ENCODE measurements at regions not wholly inside any gene's neighbourhood (a gene's known extent, or its start where the extent isn't known, plus 50 kb on each side); places are given as distances from the start of the nearest gene placed in this dataset.

DNA sequence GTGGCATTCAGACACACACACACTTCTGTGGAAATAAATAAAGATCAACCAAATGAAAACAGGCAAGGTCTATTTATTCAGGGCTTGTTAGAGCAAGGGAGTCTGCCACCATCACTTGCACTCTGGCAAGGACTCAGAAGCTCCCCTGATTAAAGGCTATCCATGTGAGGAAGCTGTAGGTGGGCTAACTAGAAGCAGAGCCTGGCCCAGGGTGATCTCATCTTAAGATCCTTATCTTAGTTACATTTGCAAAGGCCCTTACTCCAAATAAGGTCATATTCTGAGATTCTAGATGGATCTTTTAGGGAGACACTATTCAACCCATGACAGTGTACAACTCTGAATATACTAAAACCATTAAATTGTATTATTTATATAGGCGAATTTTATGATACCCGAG is 190.0 kb upstream of the SRD5A2 start:
- TF ChIP-seq, protein P1, sequence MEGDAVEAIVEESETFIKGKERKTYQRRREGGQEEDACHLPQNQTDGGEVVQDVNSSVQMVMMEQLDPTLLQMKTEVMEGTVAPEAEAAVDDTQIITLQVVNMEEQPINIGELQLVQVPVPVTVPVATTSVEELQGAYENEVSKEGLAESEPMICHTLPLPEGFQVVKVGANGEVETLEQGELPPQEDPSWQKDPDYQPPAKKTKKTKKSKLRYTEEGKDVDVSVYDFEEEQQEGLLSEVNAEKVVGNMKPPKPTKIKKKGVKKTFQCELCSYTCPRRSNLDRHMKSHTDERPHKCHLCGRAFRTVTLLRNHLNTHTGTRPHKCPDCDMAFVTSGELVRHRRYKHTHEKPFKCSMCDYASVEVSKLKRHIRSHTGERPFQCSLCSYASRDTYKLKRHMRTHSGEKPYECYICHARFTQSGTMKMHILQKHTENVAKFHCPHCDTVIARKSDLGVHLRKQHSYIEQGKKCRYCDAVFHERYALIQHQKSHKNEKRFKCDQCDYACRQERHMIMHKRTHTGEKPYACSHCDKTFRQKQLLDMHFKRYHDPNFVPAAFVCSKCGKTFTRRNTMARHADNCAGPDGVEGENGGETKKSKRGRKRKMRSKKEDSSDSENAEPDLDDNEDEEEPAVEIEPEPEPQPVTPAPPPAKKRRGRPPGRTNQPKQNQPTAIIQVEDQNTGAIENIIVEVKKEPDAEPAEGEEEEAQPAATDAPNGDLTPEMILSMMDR (IDR thresholded peaks at IDR 0.05; ENCODE audit: insufficient read depth in 1 of 2, low read depth in 1 of 2, low read length in 1 of 2, severe bottlenecking in 1 of 2, unreplicated experiment in 1 of 2): no peak
- Histone ChIP-seq H3K36me3 (ENCODE audit: control insufficient read depth, insufficient read depth, low read length) (no peaks in the 10 kb centered on the region), H3K4me1 (no peaks in the 10 kb centered on the region), H3K9me3 (0 out of 2 replicates have a peak, but pooled peaks cover 2% of the 10 kb centered on the region), H3K4me3 (ENCODE audit: low read depth, low read length) (no peak overlapping the region), H3K27me3 (replicated peaks; ENCODE audit: control insufficient read depth, insufficient read depth, low read length) (no peaks in the 10 kb centered on the region)
- intact Hi-C loops (cut with micrococcal nuclease; ENCODE audit: unreplicated experiment): no loop called here
- H3K4me3 Mint-ChIP-seq (ENCODE audit: unreplicated experiment): no peak overlapping the region
- H3K36me3 Mint-ChIP-seq (ENCODE audit: insufficient read depth, unreplicated experiment): no peaks in the 10 kb centered on the region
- BruUV-seq (replicated peaks): no TSS peak
- ChIA-PET POLR2A (no interaction called here), CTCF (no interaction called here)
- H3K27ac Mint-ChIP-seq (ENCODE audit: unreplicated experiment): no peak overlapping the region
- peaks cover 2% of the 10 kb centered on the region for H3K27me3 Mint-ChIP-seq (ENCODE audit: insufficient read depth, unreplicated experiment)
- H3K4me1 Mint-ChIP-seq (ENCODE audit: low read depth, unreplicated experiment): no peaks in the 10 kb centered on the region
- H3K9me3 Mint-ChIP-seq (ENCODE audit: unreplicated experiment): no peaks in the 10 kb centered on the region
- DNase-seq: no peak

DNA sequence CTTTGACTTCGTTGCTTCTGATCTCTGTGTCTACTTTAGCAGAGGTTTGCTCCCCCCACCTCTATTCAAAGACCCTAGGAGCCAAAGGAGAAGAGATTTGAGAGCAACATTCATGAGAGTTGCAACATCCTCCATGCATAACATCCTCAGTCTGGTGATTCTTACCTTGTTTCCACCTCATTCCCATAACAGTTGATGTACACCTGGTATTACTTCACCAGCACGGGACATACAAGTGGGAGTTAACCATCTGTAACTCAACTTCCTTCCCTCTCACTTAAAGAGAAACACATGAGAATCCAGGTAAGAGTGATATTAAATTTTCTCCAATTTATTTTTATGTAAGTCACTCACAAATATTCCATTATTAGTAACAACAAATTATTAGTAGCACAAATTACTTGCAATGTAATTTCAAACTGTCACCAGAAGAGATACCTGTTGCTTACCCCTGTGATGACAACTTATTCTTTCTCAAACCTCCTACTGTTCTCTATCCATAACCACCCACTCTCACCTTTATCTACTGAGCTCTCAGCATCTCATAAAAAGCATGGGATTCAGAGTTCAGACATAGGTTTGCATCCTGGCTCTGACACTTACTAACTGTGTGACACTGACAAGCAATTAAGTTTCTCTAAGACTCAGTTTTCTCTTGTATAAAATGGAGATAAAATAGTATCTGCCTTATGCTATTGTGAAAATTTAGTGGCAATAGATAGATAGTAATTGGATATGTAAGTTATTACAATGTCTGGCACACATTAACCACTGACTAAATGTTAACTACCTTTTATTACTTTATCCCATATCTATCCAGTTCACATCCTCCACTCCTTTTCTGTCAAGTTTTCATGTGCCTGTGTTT is 184.6 kb upstream of the SRD5A2 start:
- CTCF ChIA-PET: no interaction called here

DNA sequence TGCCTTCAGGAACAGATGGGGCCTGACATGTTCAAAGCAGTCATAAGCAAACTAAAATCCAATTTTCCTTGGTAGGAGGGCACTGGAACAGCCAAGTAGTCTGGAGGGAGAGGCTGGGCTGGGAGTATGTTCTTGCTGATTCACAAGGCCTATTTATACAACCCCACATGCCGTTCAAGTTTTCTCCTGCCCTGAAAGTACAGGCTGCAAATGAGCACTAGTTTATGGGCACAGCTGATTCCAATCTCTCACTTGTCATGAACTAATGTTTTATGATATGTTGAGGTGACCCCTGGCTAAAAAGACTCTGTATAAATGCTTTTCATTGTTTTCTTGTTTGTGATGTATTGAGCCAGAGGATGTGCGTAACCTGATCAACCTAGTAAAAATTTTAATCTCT is 183.4 kb upstream of the SRD5A2 start:
- Histone ChIP-seq H3K36me3 (ENCODE audit: control insufficient read depth, insufficient read depth, low read length) (no peaks in the 10 kb centered on the region), H3K9me3 (peaks cover 4% of the 10 kb centered on the region; the same call in 1 of the 2 replicates), H3K4me1 (no peaks in the 10 kb centered on the region), H3K4me3 (ENCODE audit: low read depth, low read length) (no peak overlapping the region), H3K27me3 (replicated peaks; ENCODE audit: control insufficient read depth, insufficient read depth, low read length) (no peaks in the 10 kb centered on the region)
- intact Hi-C loops (cut with micrococcal nuclease; ENCODE audit: unreplicated experiment): no loop called here
- Mint-ChIP-seq H3K4me1 (ENCODE audit: low read depth, unreplicated experiment) (no peaks in the 10 kb centered on the region), H3K27me3 (ENCODE audit: insufficient read depth, unreplicated experiment) (peaks cover 2% of the 10 kb centered on the region), H3K27ac (ENCODE audit: unreplicated experiment) (no peak overlapping the region), H3K9me3 (ENCODE audit: unreplicated experiment) (peaks cover 10% of the 10 kb centered on the region), H3K4me3 (ENCODE audit: unreplicated experiment) (no peak overlapping the region), H3K36me3 (ENCODE audit: insufficient read depth, unreplicated experiment) (no peaks in the 10 kb centered on the region)
- POLR2A ChIA-PET: no interaction called here
- TF ChIP-seq, protein P1 (IDR thresholded peaks at IDR 0.05; ENCODE audit: insufficient read depth in 1 of 2, low read depth in 1 of 2, low read length in 1 of 2, severe bottlenecking in 1 of 2, unreplicated experiment in 1 of 2): no peak
- no TSS peak for BruUV-seq (replicated peaks)
- CTCF ChIA-PET: no interaction called here
- no peak for DNase-seq

More for the DNA sequence above, 184.6 kb upstream of the SRD5A2 start:
- Mint-ChIP-seq H3K27me3 (ENCODE audit: insufficient read depth, unreplicated experiment) (peaks cover 2% of the 10 kb centered on the region), H3K9me3 (ENCODE audit: unreplicated experiment) (peaks cover 7% of the 10 kb centered on the region), H3K27ac (ENCODE audit: unreplicated experiment) (no peak overlapping the region), H3K4me1 (ENCODE audit: low read depth, unreplicated experiment) (no peaks in the 10 kb centered on the region), H3K36me3 (ENCODE audit: insufficient read depth, unreplicated experiment) (no peaks in the 10 kb centered on the region), H3K4me3 (ENCODE audit: unreplicated experiment) (no peak overlapping the region)
- intact Hi-C loops (cut with micrococcal nuclease; ENCODE audit: unreplicated experiment): no loop called here
- no peak for DNase-seq
- Histone ChIP-seq H3K4me3 (ENCODE audit: low read depth, low read length) (no peak overlapping the region), H3K36me3 (ENCODE audit: control insufficient read depth, insufficient read depth, low read length) (no peaks in the 10 kb centered on the region), H3K4me1 (no peaks in the 10 kb centered on the region), H3K27me3 (replicated peaks; ENCODE audit: control insufficient read depth, insufficient read depth, low read length) (no peaks in the 10 kb centered on the region), H3K9me3 (peaks cover 4% of the 10 kb centered on the region; the same call in 1 of the 2 replicates)
- POLR2A ChIA-PET: no interaction called here
- TF ChIP-seq, protein P1 (IDR thresholded peaks at IDR 0.05; ENCODE audit: insufficient read depth in 1 of 2, low read depth in 1 of 2, low read length in 1 of 2, severe bottlenecking in 1 of 2, unreplicated experiment in 1 of 2): no peak
- no TSS peak for BruUV-seq (replicated peaks)

Measured in Caco-2 (cell line).